CD8-positive, alpha-beta memory T cell (primary cell): ENCODE measurements at regions not wholly inside any gene's neighbourhood (a gene's known extent, or its start where the extent isn't known, plus 50 kb on each side); places are given as distances from the start of the nearest gene placed in this dataset.

ENCODE experiments used
- CTCF ChIA-PET: fragments of 350-600 bp; sonication (Branson Sonifier 250); formaldehyde crosslinking; loops from one replicate; lab custom pipeline; 2021; ENCODE audit warnings: antibody characterized with exemption; lab: Charles Lee
- POLR2A ChIA-PET: fragments of 350-600 bp; sonication (Branson Sonifier 250); formaldehyde crosslinking; loops from one replicate; lab custom pipeline; 2021; ENCODE audit warnings: antibody characterized with exemption; lab: Charles Lee
- DNase-seq, 5 donors: peaks; one replicate each; pipeline versions ENCODE4 v3.0.0 to v3.0.0-alpha.2; 2020 to 2022; ENCODE audit warnings: mixed read lengths in 1 of 5
- H3K27ac ChIP-seq: one replicate; pipeline ENCODE4 v1.7.0; 2013; ENCODE audit warnings: low read depth, mild to moderate bottlenecking, low read length, moderate library complexity
- H3K27me3 ChIP-seq: 2 replicates; pipeline ENCODE4 v1.7.0; 2013; ENCODE audit warnings: low read length, mild to moderate bottlenecking; ENCODE audit not compliant: insufficient read depth, poor library complexity, severe bottlenecking
- H3K36me3 ChIP-seq: 2 replicates; pipeline ENCODE4 v1.7.0; 2013; ENCODE audit warnings: mild to moderate bottlenecking, low read length, moderate library complexity; ENCODE audit not compliant: insufficient read depth
- H3K4me1 ChIP-seq: 2 replicates; pipeline ENCODE4 v1.7.0; 2013; ENCODE audit warnings: mild to moderate bottlenecking, low read length, moderate library complexity; ENCODE audit not compliant: insufficient read depth
- H3K4me3 ChIP-seq: 2 replicates; pipeline ENCODE4 v1.7.0; 2013; ENCODE audit warnings: mild to moderate bottlenecking, low read length
- H3K9me3 ChIP-seq: 2 replicates; pipeline ENCODE4 v1.7.0; 2013; ENCODE audit warnings: mild to moderate bottlenecking, low read length
- H3K27ac Mint-ChIP-seq, 8 donors: one replicate each; pipeline ENCODE4 v1.8.0; 2020 to 2021; ENCODE audit warnings: mixed read lengths in 8 of 8, mild to moderate bottlenecking in 6 of 8, inconsistent platforms in 3 of 8, moderate library complexity in 3 of 8
- H3K27me3 Mint-ChIP-seq, 2 donors: one replicate each; pipeline ENCODE4 v1.8.0; 2020 to 2021; ENCODE audit warnings: mixed read lengths in 2 of 2, mild to moderate bottlenecking in 1 of 2, moderate library complexity in 1 of 2
- H3K36me3 Mint-ChIP-seq, 3 donors: one replicate each; pipeline ENCODE4 v1.8.0; 2020 to 2021; ENCODE audit warnings: mixed read lengths in 3 of 3, inconsistent platforms in 1 of 3, mild to moderate bottlenecking in 1 of 3
- H3K4me1 Mint-ChIP-seq, 3 donors: one replicate each; pipeline ENCODE4 v1.8.0; 2020 to 2021; ENCODE audit warnings: mixed read lengths in 3 of 3, inconsistent platforms in 1 of 3, mild to moderate bottlenecking in 1 of 3
- H3K4me3 Mint-ChIP-seq, 7 donors: one replicate each; pipeline ENCODE4 v1.8.0; 2020 to 2021; ENCODE audit warnings: mixed read lengths in 7 of 7, mild to moderate bottlenecking in 6 of 7, moderate library complexity in 4 of 7, inconsistent platforms in 2 of 7
- H3K9me3 Mint-ChIP-seq, 5 donors: one replicate each; pipeline ENCODE4 v1.8.0; 2020 to 2022; ENCODE audit warnings: mixed read lengths in 5 of 5, mild to moderate bottlenecking in 3 of 5, moderate library complexity in 2 of 5, inconsistent platforms in 1 of 5

GRCh38 chrX:43552156-43552555 lies 103.9 kb upstream of the MAOA start:
- CTCF ChIA-PET: no interaction called here

GRCh38 chrX:43552703-43553102 lies 103.4 kb upstream of the MAOA start:
- H3K27me3 Mint-ChIP-seq: peaks cover 4 to 10% of the 10 kb centered on the region in 2 donors
- POLR2A ChIA-PET: no interaction called here
- no peaks in the 10 kb centered on the region for H3K4me1 ChIP-seq
- no peak overlapping the region for H3K4me3 ChIP-seq
- H3K27ac ChIP-seq: no peak overlapping the region
- no peak for DNase-seq
- no peaks in the 10 kb centered on the region for H3K9me3 ChIP-seq
- H3K36me3 Mint-ChIP-seq: no peaks in the 10 kb centered on the region
- CTCF ChIA-PET: no interaction called here
- no peaks in the 10 kb centered on the region for H3K36me3 ChIP-seq
- no peaks in the 10 kb centered on the region for H3K27me3 ChIP-seq
- no peak overlapping the region for H3K4me3 Mint-ChIP-seq
- H3K4me1 Mint-ChIP-seq: peaks cover 0 to 8% (median 6%) of the 10 kb centered on the region in 3 donors
- H3K27ac Mint-ChIP-seq: no peak overlapping the region
- H3K9me3 Mint-ChIP-seq: peaks cover 0 to 4% (median 0%) of the 10 kb centered on the region in 5 donors

More at GRCh38 chrX:43552156-43552555, 103.9 kb upstream of the MAOA start:
- Mint-ChIP-seq H3K36me3 (no peaks in the 10 kb centered on the region), H3K9me3 (peaks cover 0 to 4% (median 0%) of the 10 kb centered on the region in 5 donors), H3K4me3 (no peak overlapping the region), H3K4me1 (peaks cover 0 to 4% (median 3%) of the 10 kb centered on the region in 3 donors), H3K27me3 (peaks cover 4 to 10% of the 10 kb centered on the region in 2 donors), H3K27ac (no peak overlapping the region)
- POLR2A ChIA-PET: no interaction called here
- no peaks in the 10 kb centered on the region for H3K27me3 ChIP-seq
- H3K4me3 ChIP-seq: no peak overlapping the region
- no peaks in the 10 kb centered on the region for H3K9me3 ChIP-seq
- no peaks in the 10 kb centered on the region for H3K4me1 ChIP-seq
- H3K27ac ChIP-seq: no peak overlapping the region
- no peak for DNase-seq
- H3K36me3 ChIP-seq: no peaks in the 10 kb centered on the region

DNA sequence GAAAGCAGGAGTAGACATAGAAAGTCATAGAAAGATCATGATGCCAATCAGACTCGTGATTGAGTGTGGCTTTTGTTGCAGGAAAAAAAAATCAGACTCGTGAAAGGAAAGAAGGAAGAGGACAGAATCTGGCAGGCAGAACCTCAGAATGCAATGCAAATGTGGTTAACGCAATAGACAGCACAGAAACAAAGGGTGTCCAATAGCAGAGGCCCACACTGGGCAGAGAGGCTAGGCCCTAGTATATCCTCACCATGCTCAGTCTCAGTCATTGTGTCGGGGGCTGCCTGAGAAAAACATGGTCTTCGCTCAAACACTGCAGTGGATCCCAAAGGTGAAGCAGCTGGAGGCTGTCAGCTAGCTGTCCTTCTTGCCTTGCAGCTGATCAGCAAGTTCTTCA lies 102.8 kb upstream of the MAOA start:
- H3K36me3 Mint-ChIP-seq: no peaks in the 10 kb centered on the region
- H3K4me3 Mint-ChIP-seq: no peak overlapping the region
- H3K27me3 Mint-ChIP-seq: peaks cover under 1 to 10% of the 10 kb centered on the region in 2 donors
- Histone ChIP-seq H3K4me1 (no peaks in the 10 kb centered on the region), H3K9me3 (no peaks in the 10 kb centered on the region), H3K4me3 (no peak overlapping the region), H3K27me3 (no peaks in the 10 kb centered on the region), H3K27ac (no peak overlapping the region), H3K36me3 (no peaks in the 10 kb centered on the region)
- H3K27ac Mint-ChIP-seq: no peak overlapping the region
- CTCF ChIA-PET: no interaction called here
- H3K4me1 Mint-ChIP-seq: peaks cover 0 to 11% (median 6%) of the 10 kb centered on the region in 3 donors
- no peak for DNase-seq
- POLR2A ChIA-PET: no interaction called here
- H3K9me3 Mint-ChIP-seq: peaks cover 0 to 4% (median 0%) of the 10 kb centered on the region in 5 donors

DNA sequence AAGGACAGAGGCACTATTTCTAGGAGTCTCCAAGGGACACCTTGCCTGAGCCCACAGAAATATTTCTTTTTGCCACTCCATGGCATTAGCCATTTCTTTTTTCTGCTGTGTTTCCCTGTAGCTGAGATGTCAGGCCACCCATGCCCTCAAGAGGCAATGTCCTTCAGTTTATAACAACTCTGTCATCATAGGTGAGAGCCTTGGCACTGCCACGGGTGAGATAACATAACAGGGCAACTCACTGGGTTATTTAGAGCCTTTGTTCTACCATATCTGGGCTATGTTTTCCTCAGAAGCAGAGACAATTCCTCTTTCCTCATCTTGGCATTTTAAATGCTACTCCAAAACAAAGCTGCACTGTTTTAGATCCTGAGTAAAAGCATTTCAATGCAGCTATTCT lies 99.9 kb upstream of the MAOA start:
- H3K4me3 ChIP-seq: no peak overlapping the region
- no peaks in the 10 kb centered on the region for H3K36me3 ChIP-seq
- peaks cover 0 to 4% (median 0%) of the 10 kb centered on the region in 5 donors for H3K9me3 Mint-ChIP-seq
- POLR2A ChIA-PET: no interaction called here
- H3K27ac ChIP-seq: no peak overlapping the region
- DNase-seq: no peak
- H3K4me1 ChIP-seq: no peaks in the 10 kb centered on the region
- H3K9me3 ChIP-seq: no peaks in the 10 kb centered on the region
- H3K27me3 Mint-ChIP-seq: peaks cover 0 to 6% of the 10 kb centered on the region in 2 donors
- no peak overlapping the region for H3K4me3 Mint-ChIP-seq
- H3K27me3 ChIP-seq: no peaks in the 10 kb centered on the region
- CTCF ChIA-PET: interaction anchor here (0.7 kb wide), 1 partner anchor 1849 kb away, joined by 4 read pairs; no protein-coding TSS in a partner anchor
- H3K4me1 Mint-ChIP-seq: peaks cover 0 to 11% (median 6%) of the 10 kb centered on the region in 3 donors
- no peaks in the 10 kb centered on the region for H3K36me3 Mint-ChIP-seq
- peak overlapping the region in 1 of 8 donors; percentile 29 for H3K27ac Mint-ChIP-seq

GRCh38 chrX:43557792-43558191 lies 98.3 kb upstream of the MAOA start:
- Histone ChIP-seq H3K4me1 (no peaks in the 10 kb centered on the region), H3K27me3 (no peaks in the 10 kb centered on the region), H3K4me3 (no peak overlapping the region), H3K27ac (no peak overlapping the region), H3K36me3 (no peaks in the 10 kb centered on the region), H3K9me3 (no peaks in the 10 kb centered on the region)
- Mint-ChIP-seq H3K27me3 (peaks cover 0 to 7% of the 10 kb centered on the region in 2 donors), H3K4me3 (no peak overlapping the region), H3K27ac (no peak overlapping the region), H3K9me3 (peaks cover 0 to 4% (median 0%) of the 10 kb centered on the region in 5 donors), H3K4me1 (peaks cover 0 to 11% (median 6%) of the 10 kb centered on the region in 3 donors), H3K36me3 (no peaks in the 10 kb centered on the region)
- ChIA-PET POLR2A (interaction anchor here (0.5 to 0.6 kb wide), 2 partner anchors 12 to 51 kb away, joined by 3 read pairs; no protein-coding TSS in a partner anchor), CTCF (interaction anchor here (0.8 to 3.2 kb wide), 4 partner anchors 193 to 1776 kb away, joined by 3 to 13 read pairs (median 6); no protein-coding TSS in a partner anchor)
- DNase-seq: peak; percentile 5 to 71 (median 41)

- H3K27me3 ChIP-seq: no peaks in the 10 kb centered on the region
- H3K27ac ChIP-seq: no peak overlapping the region
- no peaks in the 10 kb centered on the region for H3K4me1 ChIP-seq
- peaks cover 0 to 8% (median 4%) of the 10 kb centered on the region in 3 donors for H3K4me1 Mint-ChIP-seq
- CTCF ChIA-PET: interaction anchor here (1.1 to 3.2 kb wide), 3 partner anchors 12 to 197 kb away, joined by 3 to 13 read pairs (median 4); no protein-coding TSS in a partner anchor
- DNase-seq: peak in 3 of 5 donors; percentile 13 to 53 (median 16)
- POLR2A ChIA-PET: no interaction called here
- H3K9me3 ChIP-seq: no peaks in the 10 kb centered on the region
- H3K36me3 Mint-ChIP-seq: no peaks in the 10 kb centered on the region
- H3K27ac Mint-ChIP-seq: no peak overlapping the region
- no peaks in the 10 kb centered on the region for H3K36me3 ChIP-seq
- H3K9me3 Mint-ChIP-seq: peaks cover 0 to 4% (median 0%) of the 10 kb centered on the region in 5 donors
- H3K27me3 Mint-ChIP-seq: peaks cover 0 to 8% of the 10 kb centered on the region in 2 donors
- H3K4me3 Mint-ChIP-seq: no peak overlapping the region
- H3K4me3 ChIP-seq: no peak overlapping the region
Measured at GRCh38 chrX:43559644-43560043, 96.5 kb upstream of the MAOA start.

DNA sequence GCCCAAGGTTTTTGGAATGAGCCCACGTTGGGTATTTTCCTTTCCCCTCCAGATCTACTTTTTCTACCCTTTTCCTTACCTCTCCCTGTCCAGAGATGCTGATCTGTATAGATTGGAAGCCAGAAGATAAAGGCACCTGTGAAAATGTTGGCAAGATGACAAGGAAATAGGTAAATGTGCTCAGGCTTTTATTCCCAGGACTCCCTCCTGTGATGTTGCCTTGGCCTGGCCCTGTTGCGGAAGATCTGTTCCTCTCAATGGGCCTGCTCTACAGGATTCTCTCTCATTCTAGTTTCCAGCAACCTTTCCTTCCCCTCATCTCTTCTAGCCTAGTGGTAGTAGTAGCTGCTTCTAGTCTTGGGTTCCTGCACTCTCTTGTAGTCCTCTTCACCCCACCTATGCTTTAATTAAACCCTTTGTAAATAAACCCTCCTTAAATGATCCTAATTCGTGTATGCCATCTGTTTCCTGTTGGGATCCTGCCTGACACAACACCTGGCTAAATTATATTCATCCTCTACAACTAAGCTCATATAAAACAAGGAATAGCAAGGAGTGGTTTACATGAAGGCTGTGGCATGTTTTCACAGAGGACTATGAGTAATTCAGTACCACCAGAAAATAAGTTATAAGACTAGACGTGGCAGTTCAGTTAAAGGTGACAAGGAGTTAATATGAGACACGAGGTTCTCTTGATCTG lies 95.7 kb upstream of the MAOA start:
- peaks cover 0 to 8% (median 4%) of the 10 kb centered on the region in 3 donors for H3K4me1 Mint-ChIP-seq
- peaks cover 0 to 4% (median 0%) of the 10 kb centered on the region in 5 donors for H3K9me3 Mint-ChIP-seq
- no peak overlapping the region for H3K27ac ChIP-seq
- no peaks in the 10 kb centered on the region for H3K36me3 ChIP-seq
- H3K4me1 ChIP-seq: no peaks in the 10 kb centered on the region
- no peaks in the 10 kb centered on the region for H3K9me3 ChIP-seq
- H3K4me3 Mint-ChIP-seq: no peak overlapping the region
- H3K27me3 Mint-ChIP-seq: peaks cover 0 to 8% of the 10 kb centered on the region in 2 donors
- POLR2A ChIA-PET: no interaction called here
- DNase-seq: no peak
- H3K27me3 ChIP-seq: no peaks in the 10 kb centered on the region
- H3K27ac Mint-ChIP-seq: no peak overlapping the region
- no peaks in the 10 kb centered on the region for H3K36me3 Mint-ChIP-seq
- CTCF ChIA-PET: interaction anchor here (1.8 kb wide), 1 partner anchor 13 kb away, joined by 3 read pairs; no protein-coding TSS in a partner anchor
- H3K4me3 ChIP-seq: no peak overlapping the region

DNA sequence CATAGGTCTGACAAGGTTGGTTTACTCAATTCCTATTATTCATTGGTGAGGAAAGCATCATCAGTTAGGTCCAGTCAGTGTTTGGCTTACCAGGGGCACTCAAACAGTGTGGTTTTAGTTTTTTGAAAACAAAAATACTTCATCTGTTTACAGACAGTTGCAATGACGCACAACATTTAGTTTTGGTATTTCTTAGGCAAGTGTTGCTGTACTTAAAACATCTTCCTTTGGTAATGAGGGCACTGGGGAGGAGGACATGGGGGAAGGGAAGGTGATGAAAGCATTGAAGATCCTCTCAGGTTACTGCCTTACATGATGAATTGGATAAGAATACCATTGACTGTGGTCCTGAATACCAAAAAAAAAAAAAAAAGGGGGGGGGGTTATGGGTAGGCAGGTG lies 93.7 kb upstream of the MAOA start:
- Histone ChIP-seq H3K27me3 (no peaks in the 10 kb centered on the region), H3K4me1 (no peaks in the 10 kb centered on the region), H3K36me3 (no peaks in the 10 kb centered on the region), H3K4me3 (no peak overlapping the region), H3K9me3 (no peaks in the 10 kb centered on the region), H3K27ac (no peak overlapping the region)
- DNase-seq: no peak
- Mint-ChIP-seq H3K36me3 (no peaks in the 10 kb centered on the region), H3K4me1 (peaks cover 0 to 6% (median 2%) of the 10 kb centered on the region in 3 donors), H3K27ac (no peak overlapping the region), H3K27me3 (peaks cover 5 to 8% of the 10 kb centered on the region in 2 donors), H3K9me3 (no peaks in the 10 kb centered on the region), H3K4me3 (no peak overlapping the region)
- ChIA-PET POLR2A (no interaction called here), CTCF (no interaction called here)
